Anterior cingulate cortex (tissue), 58 donors: ENCODE measurements at regions not wholly inside any gene's neighbourhood (a gene's known extent, or its start where the extent isn't known, plus 50 kb on each side); places are given as distances from the start of the nearest gene placed in this dataset.
"Not testable (repeated sequence)": the region's sequence is repeated elsewhere in the genome, so short reads cannot be mapped to it uniquely, and the experiment has no call there.

Source experiments
- DNase-seq, 58 donors: peaks; one replicate each; lab custom pipeline; 2025; lab: John Stamatoyannopoulos, UW

DNA sequence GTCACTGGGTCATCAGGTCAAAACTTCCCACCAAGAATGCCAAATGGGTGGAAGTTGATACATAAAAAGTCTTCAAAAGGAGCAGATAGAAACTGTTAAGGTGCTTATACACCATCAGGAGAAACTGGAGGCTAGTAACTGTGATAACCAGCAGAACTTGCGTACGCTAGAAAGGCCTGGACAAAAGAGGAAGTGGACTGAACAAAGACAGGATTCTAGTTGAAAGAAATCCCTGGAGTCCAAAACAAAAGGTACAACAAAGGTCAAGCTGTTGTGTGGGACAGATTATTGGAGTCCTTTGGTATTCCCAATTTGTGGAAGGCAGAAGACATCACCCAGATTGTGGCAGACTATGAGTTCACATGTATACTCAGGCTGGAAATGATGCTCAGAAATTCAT lies 215.8 kb upstream of the PBX1 start:
- no peak for DNase-seq

DNA sequence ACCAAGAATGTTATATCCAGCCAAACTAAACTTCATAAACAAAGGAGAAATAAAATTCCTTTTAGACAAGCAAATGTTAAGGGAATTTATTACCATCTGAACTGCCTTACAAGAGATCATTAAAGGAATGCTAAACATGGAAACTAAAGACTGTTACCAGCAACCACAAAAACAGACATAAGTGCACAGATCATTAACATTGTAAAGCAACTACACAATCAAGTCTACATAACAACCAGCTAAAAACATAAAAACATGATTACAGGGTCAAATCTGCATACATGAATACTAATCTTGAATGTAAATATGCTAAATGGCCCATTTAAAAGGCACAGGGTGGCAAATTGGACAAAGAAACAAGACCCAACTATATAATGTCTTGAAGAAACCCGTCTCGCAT lies 211.0 kb upstream of the PBX1 start:
- DNase-seq, result no peak

DNA sequence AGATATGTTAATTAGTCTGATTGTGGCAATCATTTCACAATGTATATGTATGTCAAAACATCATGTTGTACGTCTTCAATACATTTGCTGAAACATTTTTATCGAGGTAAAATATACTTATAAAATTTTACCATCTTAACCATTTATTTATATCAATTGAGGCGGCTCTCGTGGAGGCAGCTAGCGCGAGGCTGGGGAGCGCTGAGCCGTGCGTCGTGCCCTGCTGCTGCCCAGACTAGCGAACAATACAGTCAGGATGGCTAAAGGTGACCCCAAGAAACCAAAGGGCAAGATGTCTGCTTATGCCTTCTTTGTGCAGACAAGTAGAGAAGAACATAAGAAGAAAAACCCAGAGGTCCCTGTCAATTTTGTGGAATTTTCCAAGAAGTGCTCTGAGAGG lies 202.5 kb upstream of the PBX1 start:
- no peak for DNase-seq

- DNase-seq, result no peak
These were observed 198.7 kb upstream of the PBX1 start for GRCh38 chr1:164360265-164360664.

DNA sequence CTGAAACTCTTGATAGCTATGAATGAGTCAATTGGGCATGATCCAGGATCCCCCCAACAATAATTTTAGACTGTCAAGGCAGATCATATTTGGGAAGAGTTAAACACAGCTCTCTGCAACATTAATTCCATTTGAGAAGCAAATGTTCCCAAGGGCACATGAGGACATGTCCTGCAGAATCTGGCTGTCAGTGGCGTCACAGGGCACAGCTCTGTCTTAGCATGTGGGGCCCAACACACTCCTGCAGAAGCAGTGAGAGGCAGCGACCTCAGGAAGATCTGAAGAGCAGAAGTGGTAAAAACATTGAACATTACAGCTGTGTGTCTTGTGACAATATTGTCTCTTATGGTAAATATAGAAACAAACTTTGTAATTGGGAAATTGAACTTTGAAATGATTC lies 197.1 kb upstream of the PBX1 start:
- DNase-seq, result no peak

DNA sequence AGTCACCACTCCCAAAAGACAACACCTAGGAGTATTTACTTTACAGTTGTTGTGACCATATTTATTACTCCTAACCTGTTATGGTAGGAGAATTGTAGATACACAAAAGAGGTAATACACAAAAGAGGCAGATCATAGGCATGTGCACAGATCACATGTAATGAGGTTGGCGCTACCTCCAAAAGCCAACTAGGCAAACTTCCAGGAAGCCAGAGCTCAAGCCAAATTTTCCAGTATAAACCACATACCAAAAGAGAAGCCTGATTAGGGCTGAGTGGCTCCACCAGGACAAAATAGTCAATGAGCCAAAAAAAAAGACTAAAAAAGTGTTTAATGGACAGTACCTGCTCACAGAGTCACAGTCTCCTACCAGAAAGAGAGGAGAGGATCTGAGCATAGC lies 195.0 kb upstream of the PBX1 start:
- no peak for DNase-seq

DNA sequence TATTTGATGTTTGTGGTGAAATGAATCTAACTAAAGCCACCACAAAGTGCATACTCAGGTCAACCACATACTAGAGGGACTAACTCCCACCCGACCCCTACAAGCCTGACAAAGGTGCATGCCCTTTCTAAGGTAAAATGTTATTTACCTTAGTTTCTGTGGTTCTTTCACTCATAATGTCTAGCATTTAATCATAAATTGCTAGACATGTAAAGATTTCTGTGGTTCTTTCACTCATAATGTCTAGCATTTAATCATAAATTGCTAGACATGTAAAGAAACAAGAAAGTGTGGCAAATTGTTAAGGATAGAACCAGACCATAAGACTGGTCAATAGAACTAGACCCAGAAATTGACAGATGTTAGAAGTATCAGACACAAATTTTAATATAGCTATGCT lies 193.0 kb upstream of the PBX1 start:
- DNase-seq, result no peak

DNA sequence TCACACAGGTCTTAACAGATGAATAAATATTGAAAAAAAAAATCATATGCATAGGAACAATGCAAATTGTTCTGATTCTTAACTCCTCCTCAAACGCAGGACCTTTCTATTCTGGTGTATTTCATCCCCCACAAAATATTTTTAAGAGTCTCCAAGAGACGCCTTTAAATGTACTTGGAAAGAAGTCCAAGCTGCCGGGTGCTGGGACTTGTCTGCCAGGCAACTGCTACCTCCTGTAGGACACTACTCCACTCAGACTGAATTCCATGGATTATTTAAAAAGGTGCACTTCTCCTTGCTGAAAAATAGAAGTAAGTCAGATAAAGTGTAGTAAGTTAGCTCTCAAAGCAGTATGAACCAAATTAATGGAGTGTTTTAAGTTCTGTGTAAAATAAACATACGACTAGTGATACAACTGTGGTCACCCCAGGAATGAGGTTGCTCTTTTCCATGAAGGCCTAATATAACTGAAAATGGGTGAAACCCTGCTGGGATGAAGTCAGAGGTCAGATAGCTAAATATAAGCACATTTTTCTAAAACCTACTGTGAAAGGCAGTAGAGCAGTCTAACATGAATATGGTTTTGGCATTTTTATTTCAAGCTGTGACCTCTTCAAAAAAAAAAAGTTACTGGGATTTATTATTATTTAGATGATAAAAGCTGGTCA lies 189.2 kb upstream of the PBX1 start:
- no peak for DNase-seq

DNA sequence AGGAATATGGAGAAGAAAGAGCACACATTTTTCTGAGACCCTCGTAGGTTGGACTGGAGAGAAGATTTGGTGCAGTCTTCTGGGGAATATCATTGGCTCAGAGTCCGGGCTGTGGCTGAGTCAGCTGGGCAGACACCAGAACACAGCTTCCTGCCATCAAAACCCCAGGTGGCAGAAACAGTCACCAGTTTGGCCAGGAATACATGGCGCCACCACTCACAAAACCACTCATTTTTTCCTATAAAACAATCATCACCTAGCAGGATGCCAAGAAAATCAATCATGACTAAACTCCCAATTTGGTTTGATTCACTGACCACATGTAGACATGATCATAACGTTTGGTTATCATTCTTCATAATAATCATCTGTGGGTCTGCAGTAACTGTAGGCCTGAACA lies 178.1 kb upstream of the PBX1 start:
- peak in 3 of 58 donors; percentile 1 to 4 (median 1) for DNase-seq

DNA sequence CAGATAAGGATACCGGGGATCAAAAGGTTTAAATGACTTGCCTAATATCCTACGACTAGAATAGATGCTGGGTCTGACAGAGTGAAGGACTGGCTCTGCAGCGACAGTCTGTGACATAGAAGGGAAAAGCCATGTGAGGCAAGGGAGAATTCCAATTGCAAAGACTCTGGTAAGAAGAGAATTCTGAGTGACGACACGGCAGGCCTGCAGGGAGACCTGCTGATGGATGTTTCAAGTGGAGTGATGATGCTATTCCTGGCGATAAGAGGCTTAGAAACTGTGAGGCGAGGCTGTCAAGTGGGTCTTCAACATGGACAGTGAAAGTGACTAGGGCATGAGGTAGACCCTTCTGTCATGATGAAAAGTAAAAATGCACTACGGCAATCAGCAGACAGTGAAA lies 176.6 kb upstream of the PBX1 start:
- DNase-seq, result no peak

- no peak for DNase-seq
These were observed 174.7 kb upstream of the PBX1 start for GRCh38 chr1:164384262-164384661.

- DNase-seq, result peak in 1 of 58 donors; percentile 0
These were observed 141.8 kb upstream of the PBX1 start for GRCh38 chr1:164417016-164417704.

DNA sequence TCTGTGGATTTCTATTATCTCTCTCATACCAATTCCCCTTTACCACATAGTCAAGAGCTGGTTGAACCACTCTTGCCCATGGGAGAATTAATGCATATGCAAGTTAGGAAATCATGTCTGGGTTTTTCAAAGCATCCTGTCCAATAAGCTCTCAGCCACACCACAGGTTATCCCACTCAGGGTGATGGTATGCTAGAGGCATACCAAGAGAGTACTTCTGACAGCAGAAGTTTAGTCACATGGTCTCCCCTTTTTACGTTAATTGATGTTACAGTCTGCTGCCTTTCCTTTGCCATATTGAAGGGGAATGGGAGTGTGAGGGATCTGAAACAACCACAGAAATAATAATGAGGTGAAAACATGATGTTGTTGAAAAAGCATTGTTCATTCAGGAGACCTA lies 135.8 kb upstream of the PBX1 start:
- no peak for DNase-seq

GRCh38 chr1:164433141-164433817 lies 125.7 kb upstream of the PBX1 start:
- DNase-seq, result no peak

DNA sequence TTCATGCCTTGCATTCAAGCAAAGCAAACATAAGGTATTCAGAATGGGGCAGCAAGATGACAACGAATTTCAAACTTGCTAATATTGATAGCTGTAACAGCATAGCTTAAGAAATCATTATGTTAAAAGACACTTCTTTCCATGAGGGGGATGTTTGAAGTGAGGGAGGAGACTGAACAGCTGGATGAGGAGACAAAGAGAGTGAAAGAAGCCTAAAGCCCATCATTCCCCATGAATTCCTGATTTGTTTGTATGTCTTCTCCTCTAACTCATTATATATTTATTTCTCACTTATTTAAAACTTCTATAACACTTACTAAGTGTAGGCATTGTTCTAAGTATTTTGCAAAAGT lies 125.2 kb upstream of the PBX1 start:
- no peak for DNase-seq

DNA sequence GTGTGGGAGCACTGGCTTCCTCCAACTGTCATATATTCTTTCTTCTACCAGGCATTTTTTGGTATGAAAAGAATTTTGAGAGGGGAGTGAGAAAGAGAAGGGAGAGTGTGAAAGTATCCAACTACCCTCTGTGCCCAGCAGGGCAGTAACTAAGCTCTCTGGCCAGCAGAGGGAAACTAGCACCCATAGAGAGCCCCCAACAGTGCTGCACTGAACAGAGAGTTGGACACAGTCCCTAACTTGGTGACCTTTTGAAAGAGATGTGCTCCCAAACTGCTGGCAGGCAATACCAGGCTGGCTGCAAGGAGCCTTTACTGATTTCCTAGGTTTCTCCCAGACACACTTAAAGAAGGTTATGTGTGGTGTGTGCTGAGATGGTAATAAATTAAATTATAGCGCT lies 118.8 kb upstream of the PBX1 start:
- DNase-seq, result peak in 19 of 58 donors; percentile 0 to 26 (median 4)

- no peak for DNase-seq
These were observed 115.8 kb upstream of the PBX1 start for GRCh38 chr1:164443166-164443565.

- DNase-seq, result no peak
These were observed 115.1 kb upstream of the PBX1 start for GRCh38 chr1:164443836-164444235.

GRCh38 chr1:164446020-164446419 lies 113.0 kb upstream of the PBX1 start:
- no peak for DNase-seq

- DNase-seq, result no peak
These were observed 106.4 kb upstream of the PBX1 start for GRCh38 chr1:164452549-164452948.

DNA sequence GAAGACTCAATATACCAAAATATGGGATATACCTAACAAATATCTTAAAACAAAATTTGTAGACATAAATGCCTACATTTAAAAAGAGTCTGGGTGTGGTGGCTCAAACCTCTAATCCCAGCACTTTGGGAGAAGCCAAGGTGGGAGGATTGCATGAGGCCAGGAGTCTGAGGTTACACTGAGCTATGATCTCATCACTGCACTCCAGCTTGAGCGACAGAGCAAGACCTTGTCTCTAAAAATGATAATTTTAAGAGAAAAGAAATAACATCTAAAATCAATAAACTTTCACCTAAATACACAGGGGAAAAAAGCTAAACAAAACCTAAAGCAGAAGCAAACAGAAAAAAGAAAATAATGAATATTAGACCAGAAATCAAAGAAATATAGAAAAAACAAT lies 102.7 kb upstream of the PBX1 start:
- no peak for DNase-seq

DNA sequence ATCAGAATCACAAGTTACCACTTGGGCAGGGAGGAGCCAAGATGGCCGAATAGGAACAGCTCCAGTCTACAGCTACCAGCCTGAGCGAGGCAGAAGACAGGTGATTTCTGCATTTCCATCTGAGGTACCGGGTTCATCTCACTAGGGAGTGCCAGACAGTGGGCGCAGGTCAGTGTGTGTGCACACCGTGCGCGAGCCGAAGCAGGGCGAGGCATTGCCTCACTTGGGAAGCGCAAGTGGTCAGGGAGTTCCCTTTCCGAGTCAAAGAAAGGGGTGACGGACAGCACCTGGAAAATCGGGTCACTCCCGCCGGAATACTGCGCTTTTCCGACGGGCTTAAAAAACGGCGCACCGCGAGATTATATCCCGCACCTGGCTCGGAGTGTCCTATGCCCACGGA lies 99.8 kb upstream of the PBX1 start:
- DNase-seq, result not testable (repeated sequence)
